HG03025 (cell line): ENCODE measurements at regions not wholly inside any gene's neighbourhood (a gene's known extent, or its start where the extent isn't known, plus 50 kb on each side); places are given as distances from the start of the nearest gene placed in this dataset.

ENCODE experiments used
- ATAC-seq: cut with Tn5 transposase; IDR thresholded peaks from one replicate; pipeline ENCODE4 v1.9.1; 2021; ENCODE audit warnings: mild to moderate bottlenecking, moderate library complexity; ENCODE audit not compliant: unreplicated experiment, low FRiP score

DNA sequence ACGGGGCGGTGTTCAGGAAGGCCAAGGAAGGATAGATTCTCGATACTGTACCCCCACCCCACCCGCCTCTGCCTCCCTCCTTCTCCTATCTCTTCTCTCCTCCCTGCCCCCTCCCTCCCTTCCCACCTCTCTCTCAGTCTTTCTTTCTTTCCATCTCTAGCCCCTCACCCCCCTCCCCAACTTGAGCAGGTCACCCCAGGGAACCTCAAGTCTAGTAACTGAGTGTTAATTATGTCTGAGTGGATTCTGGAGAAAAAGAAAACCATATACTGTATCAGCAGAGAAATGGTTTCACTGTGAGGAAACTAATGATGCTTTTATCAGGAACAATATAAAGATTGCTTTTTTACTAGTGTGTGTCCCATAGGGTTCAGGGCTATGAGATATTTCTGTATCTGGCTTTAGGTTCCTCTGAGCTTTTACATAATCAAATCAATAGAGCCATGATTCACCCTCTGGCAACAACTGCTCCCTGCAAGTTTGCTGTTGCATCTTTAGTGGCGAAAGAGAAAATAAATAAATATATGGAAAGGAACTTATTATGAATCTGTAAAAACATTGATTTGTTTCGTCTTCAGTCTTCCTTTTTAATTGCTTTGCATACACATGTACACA lies 639.7 kb downstream of the CCDC171 start:
- no peak for ATAC-seq

- ATAC-seq: no peak
These were observed 640.2 kb downstream of the CCDC171 start for GRCh38 chr9:16193066-16193465.

DNA sequence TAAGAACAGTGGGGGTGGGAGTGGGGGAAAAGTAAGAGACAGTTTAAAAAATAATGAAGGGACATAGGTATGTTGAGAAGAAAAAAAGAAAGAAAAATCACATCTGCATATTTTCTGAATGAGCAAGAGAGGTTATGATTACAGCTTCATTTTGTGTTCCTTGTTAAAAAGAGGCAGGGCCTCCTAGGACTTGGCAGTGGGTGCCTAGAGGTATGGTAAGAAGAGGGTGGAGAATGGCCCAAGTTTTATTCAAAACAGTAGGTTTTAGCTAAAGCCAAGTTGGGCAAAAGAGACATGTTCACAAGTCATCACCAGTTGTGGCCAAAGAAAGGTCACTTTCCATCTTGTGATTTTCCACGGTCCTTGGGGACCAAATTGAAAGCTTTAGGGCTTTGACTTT lies 643.4 kb downstream of the CCDC171 start:
- no peak for ATAC-seq

DNA sequence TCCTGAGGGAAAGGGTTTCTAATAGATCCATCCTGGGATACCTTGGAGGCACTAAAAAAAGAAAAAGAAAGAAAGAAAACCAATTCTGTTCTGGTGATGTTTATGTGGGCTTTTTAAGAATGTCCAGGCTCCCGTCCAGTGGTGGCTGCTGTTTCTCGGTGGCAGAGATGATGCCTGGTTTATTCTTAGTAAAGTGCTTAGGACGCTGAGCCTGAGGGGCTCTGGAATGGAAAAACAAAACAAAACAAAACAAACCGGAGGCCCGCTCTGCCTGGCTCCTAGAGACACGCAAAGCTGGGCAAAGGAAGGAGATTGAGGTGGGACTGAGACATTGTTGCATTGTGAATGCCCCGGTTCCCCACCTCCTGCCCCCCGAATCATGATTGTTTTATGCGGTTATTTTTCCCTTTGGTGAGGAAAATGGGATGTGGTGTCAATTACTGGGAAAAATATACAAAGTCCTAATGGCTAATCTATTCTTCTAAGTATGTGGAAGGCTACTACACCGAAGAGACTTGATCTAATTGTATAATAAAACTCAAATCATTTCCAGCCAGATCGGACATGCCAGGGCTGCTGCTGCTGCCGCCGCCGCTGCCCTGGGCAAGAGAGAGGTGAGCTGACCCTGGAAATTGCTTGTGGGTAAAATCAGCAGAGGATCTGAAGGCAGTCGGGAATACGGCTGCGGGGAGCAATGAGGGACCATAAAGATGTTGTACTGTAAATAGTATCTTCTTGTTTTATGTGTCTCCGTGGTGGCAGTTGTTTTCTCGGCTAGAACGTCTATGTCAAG lies 644.9 kb downstream of the CCDC171 start:
- no peak for ATAC-seq

- no peak for ATAC-seq
These were observed 646.2 kb downstream of the CCDC171 start for GRCh38 chr9:16198996-16199395.

GRCh38 chr9:16202221-16202620 lies 649.4 kb downstream of the CCDC171 start:
- no peak for ATAC-seq

DNA sequence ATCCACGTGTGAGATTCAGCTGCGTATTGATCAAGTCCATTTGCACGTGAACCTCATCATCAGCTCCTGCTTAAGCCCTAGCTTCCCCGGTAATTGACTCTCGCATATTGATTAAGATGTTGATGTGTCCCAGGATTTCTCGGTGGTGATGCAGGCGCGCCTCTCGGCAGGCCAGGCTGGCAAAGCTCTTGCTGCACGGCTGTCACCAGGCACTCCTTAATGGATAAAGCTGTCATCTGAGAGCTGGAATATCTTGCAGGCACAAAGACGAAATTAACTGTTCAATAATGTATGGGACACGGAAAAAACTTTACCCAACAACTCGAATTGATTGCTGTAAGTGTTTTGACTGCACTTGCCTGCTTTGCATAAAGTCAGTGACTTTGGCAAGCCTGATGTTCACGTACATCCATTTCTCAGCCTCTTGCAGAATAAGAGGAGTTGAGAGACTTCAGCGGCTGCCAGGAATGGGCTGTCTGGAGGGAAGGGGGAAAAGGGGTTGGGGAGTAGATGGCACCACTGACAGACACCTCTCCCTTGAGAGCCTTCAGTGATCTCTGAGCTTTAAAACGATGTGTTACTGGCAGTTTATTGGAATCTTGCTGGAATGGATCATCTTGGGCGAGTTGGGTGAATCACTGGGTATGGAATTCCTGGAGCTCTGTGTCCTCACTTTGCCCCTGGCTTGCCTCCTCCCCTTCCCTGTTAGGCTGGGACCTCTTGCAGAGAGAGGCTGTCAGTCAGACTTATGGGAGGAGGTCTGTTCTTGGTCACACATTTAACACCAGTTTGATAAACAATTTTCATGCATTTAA lies 650.3 kb downstream of the CCDC171 start:
- ATAC-seq: no peak

DNA sequence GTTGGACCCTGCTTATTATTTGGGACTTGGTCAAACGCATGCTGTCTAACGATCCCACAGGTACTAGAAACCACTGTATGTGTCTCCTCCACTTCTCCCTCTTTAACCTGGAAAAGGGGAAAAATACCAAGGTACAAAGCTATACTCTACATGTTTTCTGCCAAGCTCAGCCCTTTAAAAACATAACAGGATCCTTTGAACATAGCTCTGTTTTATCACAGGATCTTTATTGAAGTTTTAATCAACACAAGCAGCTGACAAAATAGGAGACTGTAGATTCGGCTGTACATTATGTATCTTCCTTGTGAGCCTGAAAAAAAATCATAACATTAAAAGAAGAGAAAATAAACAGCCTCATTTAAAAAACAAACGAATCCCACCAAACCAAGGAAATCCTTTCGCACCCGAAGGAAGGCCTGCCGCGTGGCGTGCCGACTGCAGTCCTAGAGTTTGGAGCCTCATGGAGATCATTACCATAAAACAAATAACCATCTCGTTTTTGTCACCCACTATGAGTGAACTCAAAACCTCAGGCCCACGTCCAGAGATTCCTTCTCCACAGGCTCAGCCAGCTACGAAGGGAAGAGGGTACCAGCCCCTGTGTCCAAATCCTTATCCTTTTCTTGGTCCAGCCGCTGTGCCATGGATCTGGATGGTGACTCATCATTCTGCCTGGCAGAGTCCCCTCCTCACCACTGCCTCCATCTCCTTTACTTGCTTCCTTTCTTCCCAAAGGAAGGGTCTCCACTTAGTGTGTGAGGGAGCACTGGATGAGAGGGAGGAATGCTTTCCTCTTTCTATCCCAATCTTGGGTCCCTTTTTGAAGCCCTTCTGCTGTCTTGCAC lies 651.1 kb downstream of the CCDC171 start:
- no peak for ATAC-seq

GRCh38 chr9:16205455-16205854 lies 652.6 kb downstream of the CCDC171 start:
- ATAC-seq: no peak

DNA sequence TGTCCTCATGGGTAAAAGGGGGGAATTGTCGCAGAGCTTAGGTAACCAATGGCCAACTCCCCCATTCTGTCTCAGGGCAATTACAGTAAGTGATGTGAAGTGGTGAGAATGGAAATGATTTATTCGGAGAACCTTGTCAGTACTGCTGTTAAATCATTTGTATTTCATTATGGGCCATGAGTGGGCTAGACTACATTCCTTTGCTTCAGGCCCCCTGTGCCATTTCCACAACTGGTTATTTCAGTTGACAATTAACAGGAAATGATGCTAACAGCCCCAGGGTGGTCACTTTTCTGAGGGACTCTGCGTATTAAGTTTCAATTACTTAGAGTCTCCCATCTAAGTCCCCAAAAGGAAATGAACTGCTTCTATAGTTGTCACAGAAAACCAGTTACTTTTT lies 653.7 kb downstream of the CCDC171 start:
- ATAC-seq: no peak

DNA sequence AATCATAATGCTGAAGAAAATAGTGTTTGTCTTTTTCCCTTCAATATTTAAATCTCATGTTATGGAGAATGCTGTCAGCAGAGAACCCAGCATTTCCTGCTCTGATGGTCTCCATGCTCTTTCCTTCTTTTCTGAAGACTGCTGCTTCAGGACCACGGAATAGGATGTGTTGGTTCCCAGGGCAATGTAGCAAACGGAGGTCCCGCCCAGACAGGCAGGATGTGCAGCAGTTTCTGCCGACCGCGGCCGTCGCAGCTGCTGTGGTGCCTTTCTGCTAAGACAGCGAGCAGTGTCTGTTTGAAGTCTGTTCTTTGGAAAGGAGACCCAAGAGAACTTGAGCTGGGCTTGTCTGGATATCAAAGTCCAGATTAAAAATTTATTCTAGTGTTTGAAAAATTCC lies 654.3 kb downstream of the CCDC171 start:
- no peak for ATAC-seq

DNA sequence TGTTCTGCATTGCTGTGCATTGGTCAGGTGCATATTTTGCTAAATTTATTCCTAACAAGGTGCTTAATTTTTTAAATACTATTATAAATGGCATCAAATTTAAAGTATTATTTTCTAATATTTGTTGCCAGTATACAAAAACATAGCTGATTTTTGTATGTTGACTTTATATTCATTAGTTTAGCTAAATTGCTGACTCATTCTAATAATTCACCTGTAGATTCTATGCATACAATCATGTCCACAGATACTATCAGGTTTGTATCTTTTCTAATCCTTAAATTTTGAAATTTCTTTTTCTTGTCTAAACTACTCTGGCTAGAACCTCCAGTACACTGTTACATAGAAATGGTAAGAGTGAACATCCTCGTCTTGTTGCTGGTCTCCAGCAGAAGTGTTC lies 657.6 kb downstream of the CCDC171 start:
- ATAC-seq: no peak

DNA sequence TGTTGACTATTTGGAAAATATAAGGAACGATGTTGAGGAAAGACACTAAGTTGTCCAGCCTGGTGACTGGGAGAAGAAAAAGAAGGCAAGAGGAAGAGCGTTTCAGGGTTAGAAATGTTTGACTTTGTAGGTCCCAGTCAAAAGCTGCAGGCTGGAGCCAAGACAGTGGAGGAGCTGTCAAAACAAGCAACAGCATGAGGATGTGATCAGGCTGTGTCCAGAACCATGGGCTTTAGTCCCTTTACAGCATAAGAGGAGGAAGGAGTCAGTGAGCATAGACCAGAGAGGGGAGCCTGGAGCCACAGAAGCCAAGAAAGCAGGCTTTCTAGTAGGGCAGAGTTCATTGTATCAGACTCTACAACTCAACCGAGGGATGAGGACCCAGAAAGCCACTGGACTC lies 658.5 kb downstream of the BNC2 start:
- ATAC-seq: no peak

DNA sequence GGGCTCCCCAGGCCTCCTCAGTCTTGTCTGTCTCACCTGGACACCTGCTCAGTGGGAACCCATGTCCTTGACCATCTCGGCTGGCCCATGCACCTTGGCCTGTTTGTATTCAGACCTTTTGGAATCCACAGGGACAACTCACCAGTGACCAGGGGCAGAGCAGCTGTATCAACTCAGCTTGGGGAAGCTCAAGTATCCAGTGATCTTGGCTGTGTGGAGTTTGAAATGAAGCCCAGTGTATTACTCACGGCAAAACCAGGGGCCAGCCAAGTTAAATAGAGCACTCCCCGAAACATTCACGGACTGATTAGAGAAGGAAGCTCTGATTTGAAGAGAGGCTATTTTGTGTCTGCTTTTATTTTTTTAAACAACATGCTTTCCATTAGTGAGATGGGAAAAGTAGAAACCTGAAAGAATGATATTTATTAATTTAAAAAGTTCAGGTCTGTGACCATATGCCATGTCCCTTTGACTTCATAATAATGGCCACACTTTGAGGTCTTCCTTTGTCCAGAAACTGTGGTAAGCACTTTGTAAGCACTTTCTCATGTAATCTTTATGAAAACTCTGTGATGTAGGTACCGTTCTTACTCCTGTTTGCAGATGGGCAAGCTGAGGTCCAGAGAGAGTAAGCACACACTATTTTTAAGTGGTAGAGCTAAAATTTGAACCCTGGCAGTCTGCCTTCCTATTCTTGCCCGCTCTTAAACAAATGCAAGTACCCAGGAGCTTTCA lies 656.5 kb downstream of the BNC2 start:
- ATAC-seq: no peak

GRCh38 chr9:16214677-16215352 lies 655.7 kb downstream of the BNC2 start:
- no peak for ATAC-seq

- no peak for ATAC-seq
These were observed 655.2 kb downstream of the BNC2 start for GRCh38 chr9:16215353-16215680.

GRCh38 chr9:16217943-16218701 lies 652.3 kb downstream of the BNC2 start:
- ATAC-seq: no peak

GRCh38 chr9:16221366-16221765 lies 649.1 kb downstream of the BNC2 start:
- ATAC-seq: peak; percentile 26
